ACC112 (cell line): ENCODE measurements at regions not wholly inside any gene's neighbourhood (a gene's known extent, or its start where the extent isn't known, plus 50 kb on each side); places are given as distances from the start of the nearest gene placed in this dataset.

ENCODE experiments used
- H2AFZ ChIP-seq: fragments of 200-600 bp; sonication (generic); one replicate; pipeline ENCODE4 v1.6.0; 2017; ENCODE audit warnings: antibody characterized with exemption, low read length; ENCODE audit not compliant: unreplicated experiment
- H3K27ac ChIP-seq: fragments of 200-600 bp; sonication (generic); 2 replicates; pipeline ENCODE4 v1.5.1; 2014; ENCODE audit warnings: low read depth, mild to moderate bottlenecking, antibody characterized with exemption, low read length, moderate library complexity
- H3K27me3 ChIP-seq: fragments of 200-600 bp; sonication (generic); 2 replicates; pipeline ENCODE4 v1.6.1; 2014; ENCODE audit warnings: mild to moderate bottlenecking, antibody characterized with exemption, low read length, moderate library complexity, mixed read lengths; ENCODE audit not compliant: insufficient read depth
- H3K36me3 ChIP-seq: fragments of 200-600 bp; sonication (generic); 2 replicates; pipeline ENCODE4 v1.6.1; 2016; ENCODE audit warnings: mild to moderate bottlenecking, antibody characterized with exemption, low read length, moderate library complexity, mixed read lengths; ENCODE audit not compliant: insufficient read depth
- H3K4me1 ChIP-seq: fragments of 200-600 bp; sonication (generic); one replicate; pipeline ENCODE4 v1.6.1; 2016; ENCODE audit warnings: low read length, mixed read lengths; ENCODE audit not compliant: insufficient read depth, unreplicated experiment, control insufficient read depth
- H3K4me3 ChIP-seq: fragments of 200-600 bp; sonication (generic); 2 replicates; pipeline ENCODE4 v1.5.1; 2014; ENCODE audit warnings: mild to moderate bottlenecking, low read depth, low read length
- H3K79me2 ChIP-seq: fragments of 200-600 bp; sonication (generic); one replicate; pipeline ENCODE4 v1.6.0; 2016; ENCODE audit warnings: low read length; ENCODE audit not compliant: control insufficient read depth, unreplicated experiment, insufficient read depth

DNA sequence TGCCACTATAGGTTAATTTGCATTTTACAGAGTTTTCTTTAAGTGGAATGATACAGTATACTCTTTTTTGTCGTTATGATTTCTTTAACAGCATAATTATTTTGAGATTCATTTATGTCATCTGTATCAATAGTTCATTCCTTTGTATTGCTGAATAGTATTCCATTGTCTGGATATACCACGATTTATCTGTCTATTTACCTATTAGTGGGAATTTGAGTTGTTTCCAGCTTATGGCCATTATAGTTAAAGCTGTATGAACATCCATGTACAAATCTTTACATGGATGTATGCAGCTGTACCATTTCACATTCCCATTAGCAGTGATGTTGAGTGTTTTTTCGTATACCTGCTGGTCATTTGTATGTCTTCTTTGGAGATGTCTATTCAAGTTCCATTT is 163.9 kb downstream of the ETNK1 start:
- Histone ChIP-seq H3K4me1 (no peaks in the 10 kb centered on the region), H3K27ac (no peak overlapping the region), H3K27me3 (0 out of 2 replicates have a peak, but pooled peaks cover 3% of the 10 kb centered on the region), H3K4me3 (no peak overlapping the region), H2AFZ (no peak overlapping the region), H3K79me2 (no peaks in the 10 kb centered on the region), H3K36me3 (no peaks in the 10 kb centered on the region)

DNA sequence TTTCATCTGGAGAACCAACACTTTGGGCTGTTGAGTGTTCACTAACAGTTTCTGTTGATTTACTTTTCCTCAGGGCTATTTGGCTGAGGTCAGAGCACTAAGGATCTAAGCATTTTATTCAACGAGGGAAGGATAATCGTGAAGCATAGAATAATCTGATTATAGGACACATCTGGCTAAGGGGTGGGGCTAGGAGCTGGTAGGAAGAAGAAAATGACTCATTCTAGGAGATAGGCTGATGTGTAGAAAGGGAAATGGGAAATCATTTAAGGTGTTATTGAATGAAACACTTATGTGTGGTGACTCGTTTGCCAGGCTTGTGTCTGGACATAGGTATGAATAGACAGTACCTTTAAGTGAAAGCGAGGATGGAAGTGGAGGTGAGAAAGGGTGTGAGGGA is 167.2 kb downstream of the ETNK1 start:
- no peaks in the 10 kb centered on the region for H3K36me3 ChIP-seq
- H3K27me3 ChIP-seq = 0 out of 2 replicates have a peak, but pooled peaks cover 3% of the 10 kb centered on the region
- no peak overlapping the region for H2AFZ ChIP-seq
- no peak overlapping the region for H3K4me3 ChIP-seq
- H3K4me1 ChIP-seq = no peaks in the 10 kb centered on the region
- H3K79me2 ChIP-seq = no peaks in the 10 kb centered on the region
- H3K27ac ChIP-seq = no peak overlapping the region

GRCh38 chr12:22794017-22794416 is 169.0 kb downstream of the ETNK1 start:
- Histone ChIP-seq H3K36me3 (no peaks in the 10 kb centered on the region), H3K27ac (no peak overlapping the region), H2AFZ (no peak overlapping the region), H3K79me2 (no peaks in the 10 kb centered on the region), H3K27me3 (0 out of 2 replicates have a peak, but pooled peaks cover 3% of the 10 kb centered on the region), H3K4me3 (no peak overlapping the region), H3K4me1 (no peaks in the 10 kb centered on the region)

DNA sequence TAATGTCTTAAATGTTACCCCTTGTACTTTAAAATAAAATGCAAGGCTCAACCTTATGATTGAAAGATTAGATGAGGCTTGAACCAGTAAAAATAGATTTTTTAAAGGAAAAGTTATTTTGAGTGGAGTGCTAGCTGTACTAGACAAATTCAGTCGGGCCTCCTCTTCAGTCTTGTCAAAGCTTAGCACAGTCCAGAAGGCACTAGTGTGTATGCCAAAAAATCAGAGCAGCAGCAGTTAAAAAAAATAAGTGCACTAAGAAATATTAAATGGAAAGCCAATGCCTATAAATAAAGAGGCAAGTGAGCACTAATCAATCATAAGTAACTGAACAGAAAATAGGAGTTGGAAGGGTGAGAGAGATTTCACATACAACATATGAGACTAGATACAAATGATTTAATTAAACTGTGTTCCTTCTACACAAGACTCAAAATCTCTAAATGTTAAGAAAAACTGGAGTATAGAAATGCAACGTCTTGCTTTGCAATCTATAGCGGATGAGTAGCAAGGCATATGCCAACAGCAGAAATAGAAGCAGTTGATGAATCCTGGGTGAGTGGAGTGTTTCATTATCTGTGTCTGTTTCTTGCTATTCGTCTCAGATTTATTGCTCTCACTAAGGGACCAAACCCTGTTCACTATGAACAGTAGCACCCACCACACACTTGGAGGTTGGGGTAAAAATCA is 172.1 kb downstream of the ETNK1 start:
- no peaks in the 10 kb centered on the region for H3K36me3 ChIP-seq
- H3K4me1 ChIP-seq = no peaks in the 10 kb centered on the region
- H3K4me3 ChIP-seq = no peak overlapping the region
- H3K27me3 ChIP-seq = no peaks in the 10 kb centered on the region
- H3K79me2 ChIP-seq = no peaks in the 10 kb centered on the region
- H2AFZ ChIP-seq = no peak overlapping the region
- H3K27ac ChIP-seq = no peak overlapping the region

GRCh38 chr12:22797701-22798100 is 172.7 kb downstream of the ETNK1 start:
- H2AFZ ChIP-seq = no peak overlapping the region
- no peaks in the 10 kb centered on the region for H3K27me3 ChIP-seq
- H3K4me1 ChIP-seq = no peaks in the 10 kb centered on the region
- H3K36me3 ChIP-seq = no peaks in the 10 kb centered on the region
- no peak overlapping the region for H3K4me3 ChIP-seq
- H3K79me2 ChIP-seq = no peaks in the 10 kb centered on the region
- no peak overlapping the region for H3K27ac ChIP-seq

DNA sequence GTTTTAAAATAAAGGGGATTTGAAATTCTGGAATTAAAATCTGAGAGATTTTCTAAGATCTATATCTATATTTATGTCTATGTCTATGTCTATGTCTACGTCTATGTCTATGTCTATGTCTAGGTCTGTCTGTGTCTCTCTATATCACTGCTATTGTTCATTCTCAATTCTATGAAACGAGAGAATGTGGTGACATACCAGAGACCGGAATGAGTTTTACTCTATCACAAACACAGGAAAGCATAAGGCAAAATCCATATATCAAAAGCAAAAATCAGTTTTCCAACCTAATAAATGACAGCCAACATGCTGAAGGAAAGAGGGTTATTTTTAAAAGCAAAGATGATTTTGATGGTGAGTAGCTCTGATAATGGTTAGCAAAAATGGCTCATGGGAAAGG is 173.1 kb downstream of the ETNK1 start:
- H3K4me1 ChIP-seq = no peaks in the 10 kb centered on the region
- no peak overlapping the region for H3K27ac ChIP-seq
- H2AFZ ChIP-seq = no peak overlapping the region
- H3K79me2 ChIP-seq = no peaks in the 10 kb centered on the region
- no peaks in the 10 kb centered on the region for H3K27me3 ChIP-seq
- no peak overlapping the region for H3K4me3 ChIP-seq
- H3K36me3 ChIP-seq = no peaks in the 10 kb centered on the region

- Histone ChIP-seq H2AFZ (no peak overlapping the region), H3K36me3 (no peaks in the 10 kb centered on the region), H3K4me3 (no peak overlapping the region), H3K27ac (no peak overlapping the region), H3K79me2 (no peaks in the 10 kb centered on the region), H3K27me3 (no peaks in the 10 kb centered on the region), H3K4me1 (no peaks in the 10 kb centered on the region)
Observed at GRCh38 chr12:22799503-22799902, 174.5 kb downstream of the ETNK1 start.

DNA sequence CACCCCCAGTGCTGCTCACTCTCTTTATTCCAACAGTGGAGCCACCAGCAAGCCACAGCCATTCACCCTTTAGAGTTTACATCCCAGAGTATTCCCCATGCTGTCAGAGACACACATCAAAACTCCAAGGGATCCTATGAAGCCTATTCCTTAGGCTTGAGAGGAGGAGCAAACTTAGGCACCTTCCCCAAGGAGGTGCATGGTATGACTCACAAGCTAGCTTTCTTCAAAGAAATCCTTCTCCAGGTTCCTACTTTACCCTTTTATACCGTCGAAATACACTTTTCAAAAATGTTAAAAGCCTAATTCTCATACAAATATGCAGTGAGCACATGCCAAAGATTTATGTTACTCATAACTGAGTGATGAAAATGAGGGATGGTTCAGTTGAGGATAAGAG is 175.4 kb downstream of the ETNK1 start:
- H3K27ac ChIP-seq = no peak overlapping the region
- H3K79me2 ChIP-seq = no peaks in the 10 kb centered on the region
- no peak overlapping the region for H2AFZ ChIP-seq
- no peaks in the 10 kb centered on the region for H3K4me1 ChIP-seq
- H3K27me3 ChIP-seq = no peaks in the 10 kb centered on the region
- no peak overlapping the region for H3K4me3 ChIP-seq
- no peaks in the 10 kb centered on the region for H3K36me3 ChIP-seq

- H3K4me1 ChIP-seq = no peaks in the 10 kb centered on the region
- no peak overlapping the region for H3K4me3 ChIP-seq
- no peak overlapping the region for H3K27ac ChIP-seq
- no peak overlapping the region for H2AFZ ChIP-seq
- H3K36me3 ChIP-seq = no peaks in the 10 kb centered on the region
- no peaks in the 10 kb centered on the region for H3K27me3 ChIP-seq
- H3K79me2 ChIP-seq = no peaks in the 10 kb centered on the region
Observed at GRCh38 chr12:22802883-22803630, 178.1 kb downstream of the ETNK1 start.

DNA sequence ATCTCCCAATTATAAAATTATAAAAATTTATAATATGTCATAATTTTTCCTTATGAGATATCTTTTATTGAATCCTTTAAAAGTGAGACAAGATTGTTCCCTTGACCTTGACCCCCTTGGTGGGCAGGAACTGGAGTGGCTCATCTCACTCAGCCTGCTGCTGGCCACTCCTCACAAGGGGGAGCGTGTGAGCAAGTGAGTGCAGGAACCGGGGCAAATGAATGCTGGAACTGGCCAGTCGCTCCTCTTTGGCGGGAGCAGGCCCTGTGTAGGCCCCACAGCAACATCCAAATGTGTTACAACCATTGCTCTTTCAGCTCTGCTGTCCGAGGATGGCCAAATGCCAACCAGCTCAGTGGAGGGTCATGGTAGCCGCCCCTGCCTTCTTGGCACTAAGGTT is 178.8 kb downstream of the ETNK1 start:
- Histone ChIP-seq H3K27ac (no peak overlapping the region), H3K36me3 (no peaks in the 10 kb centered on the region), H3K4me3 (no peak overlapping the region), H3K27me3 (no peaks in the 10 kb centered on the region), H2AFZ (no peak overlapping the region), H3K79me2 (no peaks in the 10 kb centered on the region), H3K4me1 (no peaks in the 10 kb centered on the region)

DNA sequence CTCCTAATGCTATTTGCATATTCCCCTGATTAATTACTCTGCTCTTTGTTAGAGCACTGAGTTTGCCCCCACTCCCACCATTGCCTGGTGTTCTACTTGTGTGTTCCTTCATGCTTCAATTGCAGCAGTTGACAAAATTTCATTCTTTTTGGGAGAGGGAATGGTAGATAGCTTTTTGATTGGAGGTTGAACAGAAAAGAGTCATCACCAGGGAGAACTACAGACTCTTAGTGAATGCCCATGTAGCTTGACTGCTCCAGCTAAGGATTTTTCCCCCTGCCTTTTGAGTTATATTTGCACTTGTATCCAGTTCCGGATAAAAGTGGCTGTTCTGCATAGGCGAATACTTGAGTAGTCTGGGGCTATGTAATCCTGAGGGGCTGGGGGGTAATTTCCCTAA is 183.9 kb downstream of the ETNK1 start:
- Histone ChIP-seq H3K27ac (no peak overlapping the region), H2AFZ (no peak overlapping the region), H3K36me3 (no peaks in the 10 kb centered on the region), H3K4me3 (no peak overlapping the region), H3K79me2 (no peaks in the 10 kb centered on the region), H3K27me3 (no peaks in the 10 kb centered on the region), H3K4me1 (no peaks in the 10 kb centered on the region)
